GM18907 (cell line): ENCODE measurements at regions not wholly inside any gene's neighbourhood (a gene's known extent, or its start where the extent isn't known, plus 50 kb on each side); places are given as distances from the start of the nearest gene placed in this dataset.
"Not testable (repeated sequence)": the region's sequence is repeated elsewhere in the genome, so short reads cannot be mapped to it uniquely, and the experiment has no call there.

ENCODE experiments used
- ATAC-seq: cut with Tn5 transposase; IDR thresholded peaks from one replicate; pipeline ENCODE4 v1.9.1; 2021; ENCODE audit warnings: mild to moderate bottlenecking, moderate library complexity; ENCODE audit not compliant: unreplicated experiment

- ATAC-seq, result no peak
These were observed 194.8 kb upstream of the SALL3 start for GRCh38 chr18:78784861-78785260.

- no peak for ATAC-seq
These were observed 193.9 kb upstream of the SALL3 start for GRCh38 chr18:78785706-78786105.

GRCh38 chr18:78786776-78787175 is 192.8 kb upstream of the SALL3 start:
- no peak for ATAC-seq

DNA sequence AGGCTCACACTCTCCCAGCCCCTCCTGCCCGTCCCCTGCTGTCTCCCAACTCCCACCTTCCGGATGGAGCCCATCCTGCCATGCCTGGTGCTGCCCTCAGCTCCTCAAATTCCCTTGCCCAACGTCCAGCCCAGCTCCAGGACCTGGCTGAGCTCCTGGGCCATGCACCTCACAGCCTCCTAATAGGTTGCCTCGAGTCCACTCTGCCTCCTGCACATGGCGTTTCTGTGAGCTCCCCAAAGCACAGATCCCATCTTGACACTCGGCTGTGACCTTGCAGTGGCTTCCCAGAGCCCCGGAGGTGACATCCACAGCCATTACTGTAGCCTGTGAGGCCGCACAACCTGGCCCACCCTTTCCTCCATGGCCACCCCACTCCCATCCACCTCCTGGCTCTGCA is 191.9 kb upstream of the SALL3 start:
- no peak for ATAC-seq

DNA sequence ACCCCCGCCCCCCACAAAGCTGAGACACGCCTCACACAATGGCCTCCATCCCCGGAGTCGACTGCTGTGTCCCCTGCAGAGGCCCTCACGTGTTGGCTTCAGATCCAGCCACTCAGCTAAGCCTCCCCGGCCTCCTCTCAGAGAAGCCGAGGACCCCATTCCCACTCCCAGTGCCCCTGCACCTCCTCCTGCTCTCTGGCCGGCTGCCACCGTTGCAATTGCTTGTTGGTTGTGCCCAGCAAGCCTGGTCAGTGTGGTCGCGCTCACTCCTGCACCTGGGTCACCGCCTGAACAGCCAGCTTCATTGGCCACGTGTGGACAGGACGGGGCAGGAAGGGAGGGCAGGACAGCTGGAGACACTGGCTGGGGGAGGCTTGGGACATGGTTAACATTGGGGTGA is 191.5 kb upstream of the SALL3 start:
- ATAC-seq, result no peak

GRCh38 chr18:78789850-78790249 is 189.8 kb upstream of the SALL3 start:
- no peak for ATAC-seq

DNA sequence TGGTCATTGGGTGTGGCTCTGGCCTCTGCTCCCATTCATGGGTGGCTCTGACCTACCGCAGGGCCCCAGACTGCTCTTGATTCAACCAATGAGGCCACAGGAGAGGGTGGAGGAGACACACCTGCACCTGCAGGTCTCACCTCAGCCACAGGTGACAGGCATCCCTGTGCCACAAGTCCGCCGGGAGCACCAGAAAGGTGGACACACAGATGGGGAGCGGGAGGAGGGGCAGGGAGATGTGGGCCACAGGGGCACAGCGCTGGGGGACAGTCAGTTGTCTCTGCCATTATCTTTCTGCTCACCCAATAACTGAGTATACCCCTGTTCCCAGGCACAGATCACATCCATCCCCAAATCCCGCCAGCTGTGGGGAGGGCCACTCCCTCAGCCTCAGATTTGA is 189.1 kb upstream of the SALL3 start:
- ATAC-seq, result no peak

DNA sequence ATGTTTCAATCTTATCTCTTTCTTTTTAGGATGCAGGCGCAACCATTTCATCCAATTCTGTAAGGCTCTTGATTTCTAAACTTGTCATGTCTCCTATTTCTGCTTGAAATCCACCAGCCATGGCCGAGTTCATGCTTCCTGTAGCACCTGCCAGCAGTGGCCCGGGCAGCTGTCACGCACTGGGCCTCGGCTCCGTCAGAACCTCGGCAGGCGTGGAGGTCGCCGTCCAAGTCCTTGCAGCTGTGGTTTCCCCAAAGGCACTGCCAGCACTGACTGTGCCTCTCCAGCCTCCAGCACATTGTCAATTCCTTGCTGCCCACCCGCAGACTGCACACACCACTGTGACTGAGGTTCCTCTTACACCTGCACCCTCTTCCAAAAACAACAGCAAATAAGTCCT is 188.7 kb upstream of the SALL3 start:
- no peak for ATAC-seq

GRCh38 chr18:78792094-78792493 is 187.5 kb upstream of the SALL3 start:
- no peak for ATAC-seq

DNA sequence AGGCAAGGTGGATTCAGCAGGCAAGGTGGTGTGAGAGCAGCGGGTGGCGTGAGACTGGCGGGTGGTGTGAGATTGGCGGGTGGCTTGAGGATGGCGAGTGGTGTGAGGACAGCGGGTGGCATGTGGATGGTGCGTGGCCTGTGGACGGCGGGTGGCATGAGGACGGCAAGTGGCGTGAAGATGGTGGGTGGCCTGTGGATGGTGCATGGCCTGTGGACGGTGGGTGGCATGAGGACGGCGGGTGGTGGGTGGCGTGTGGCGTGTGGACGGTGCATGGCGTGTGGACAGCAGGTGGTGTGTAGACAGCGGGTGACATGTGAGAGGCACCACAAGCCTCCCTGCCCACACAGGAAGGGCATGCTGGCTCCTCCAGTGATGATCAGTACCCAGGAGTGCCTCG is 186.9 kb upstream of the SALL3 start:
- ATAC-seq, result no peak

GRCh38 chr18:78793313-78794070 is 186.1 kb upstream of the SALL3 start:
- no peak for ATAC-seq

DNA sequence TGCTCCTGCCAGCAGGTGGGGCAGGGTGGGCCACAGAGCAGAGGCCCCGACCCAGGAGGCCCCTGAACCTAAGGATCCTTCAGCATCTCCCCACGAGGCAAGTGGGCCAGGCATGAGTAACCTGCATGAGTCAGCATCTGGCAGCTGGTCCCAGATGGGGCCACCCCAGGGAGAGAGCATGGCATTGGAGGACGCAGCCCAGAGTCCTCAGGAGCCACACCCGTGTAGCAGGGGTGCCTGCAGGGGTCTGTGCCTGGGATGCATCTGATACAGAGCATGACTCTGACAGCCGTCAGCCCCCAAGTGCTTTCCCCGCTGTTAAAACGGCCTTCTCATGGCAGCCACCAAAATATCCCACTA is 185.6 kb upstream of the SALL3 start:
- no peak for ATAC-seq

- ATAC-seq, result no peak
These were observed 182.7 kb upstream of the SALL3 start for GRCh38 chr18:78796693-78797455.

DNA sequence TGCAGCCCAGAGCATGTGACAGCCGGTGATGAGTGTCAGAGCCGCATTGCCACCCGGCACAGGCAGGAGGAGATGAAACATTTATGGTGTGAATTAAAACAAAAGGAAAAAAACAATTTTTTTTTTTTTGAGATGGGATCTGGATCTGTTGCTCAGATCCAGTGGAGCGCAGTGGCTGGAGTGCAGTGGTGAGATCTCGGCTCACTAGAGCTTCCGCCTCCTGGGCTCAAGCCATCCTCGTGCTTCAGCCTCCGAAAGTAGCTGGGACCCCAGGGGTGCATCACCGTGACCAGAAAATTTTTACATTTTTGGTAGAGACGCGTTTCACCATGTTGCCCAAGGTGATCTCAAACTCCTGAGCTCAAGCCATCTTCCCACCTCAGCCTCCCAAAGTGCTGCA is 182.1 kb upstream of the SALL3 start:
- ATAC-seq, result no peak

- no peak for ATAC-seq
These were observed 181.0 kb upstream of the SALL3 start for GRCh38 chr18:78798402-78799175.

GRCh38 chr18:78799382-78800089 is 180.1 kb upstream of the SALL3 start:
- no peak for ATAC-seq

- ATAC-seq, result not testable (repeated sequence)
These were observed 179.3 kb upstream of the SALL3 start for GRCh38 chr18:78800102-78800851.

GRCh38 chr18:78801011-78801410 is 178.6 kb upstream of the SALL3 start:
- no peak for ATAC-seq

- ATAC-seq, result no peak
These were observed 176.5 kb upstream of the SALL3 start for GRCh38 chr18:78803104-78803503.

DNA sequence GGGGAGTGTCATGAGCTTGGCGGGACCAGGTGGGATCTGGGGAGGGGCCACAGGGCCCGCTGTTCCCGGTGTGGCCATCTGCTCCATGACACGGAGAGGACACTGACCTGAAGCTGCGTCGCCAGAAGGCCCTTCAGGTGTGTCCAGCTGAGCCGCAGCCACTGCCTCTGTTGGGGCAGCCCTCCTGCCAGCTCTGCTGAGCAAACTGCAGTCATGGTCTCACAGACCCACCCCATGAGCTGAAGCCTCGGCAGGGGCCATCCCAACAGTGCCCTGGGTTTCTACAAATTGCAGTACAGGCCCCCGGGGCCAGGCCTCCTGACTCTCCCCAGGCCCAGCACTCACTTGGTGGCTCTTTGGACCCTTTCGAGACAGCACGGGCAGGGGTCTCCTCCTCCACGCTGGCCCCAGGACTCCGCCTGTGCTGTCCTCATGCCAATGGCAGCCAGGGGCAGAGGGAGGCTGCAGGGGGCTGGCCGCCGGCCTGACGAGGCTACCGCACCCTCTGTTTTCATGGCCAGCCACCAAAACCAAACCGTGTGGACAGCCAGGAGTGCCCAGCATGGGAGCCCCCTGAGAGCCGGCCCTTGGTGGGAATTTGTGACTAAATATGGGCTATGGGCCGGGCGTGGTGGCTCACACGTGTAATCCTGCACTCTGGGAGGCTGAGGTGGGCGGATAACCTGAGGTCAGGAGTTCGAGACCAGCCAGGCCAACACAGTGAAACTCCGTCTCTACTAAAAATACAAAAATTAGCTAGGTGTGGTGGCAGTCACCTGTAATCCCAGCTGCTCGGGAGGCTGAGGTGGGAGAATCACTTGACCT is 175.2 kb upstream of the SALL3 start:
- no peak for ATAC-seq
